ENCODE measurements at regions not wholly inside any gene's neighbourhood (a gene's known extent, or its start where the extent isn't known, plus 50 kb on each side); places are given as distances from the start of the nearest gene placed in this dataset.

- no peak overlapping the region for H3K27ac ChIP-seq (ENCODE audit: low read length)
- no peaks in the 10 kb centered on the region for H3K9me3 ChIP-seq (ENCODE audit: low read length)
- intact Hi-C loops (cut with micrococcal nuclease) = no loop called here
- no peaks in the 10 kb centered on the region for H3K79me2 ChIP-seq (ENCODE audit: low read length)
- H3K4me1 ChIP-seq (ENCODE audit: insufficient read depth, low read length) = no peaks in the 10 kb centered on the region
- no peaks in the 10 kb centered on the region for H3F3A ChIP-seq (ENCODE audit: low read length, unreplicated experiment)
- H3K27me3 ChIP-seq (ENCODE audit: low read length) = no peaks in the 10 kb centered on the region; the same call in 1 of the 2 replicates
- ChIA-PET POLR2A (ENCODE audit: unreplicated experiment) (interaction anchor here (0.7 kb wide), 1 partner anchor 23 kb away, joined by 3 read pairs; no protein-coding TSS in a partner anchor), CTCF (no interaction called here)
- TF ChIP-seq CTCF (conservative IDR thresholded peaks at IDR 0.05; ENCODE audit: low read depth, low read length) = no peak
- no peak for TF ChIP-seq EZH2phosphoT487 (IDR thresholded peaks at IDR 0.05; ENCODE audit: borderline replicate concordance, low read length)
- TF ChIP-seq EZH2 (IDR thresholded peaks at IDR 0.05; ENCODE audit: low read length, unreplicated experiment) = no peak
- DNase-seq = no peak
- H4K20me1 ChIP-seq (ENCODE audit: low read length) = no peaks in the 10 kb centered on the region
- no peak overlapping the region for H2AFZ ChIP-seq (ENCODE audit: low read length)
- no peaks in the 10 kb centered on the region for H3K36me3 ChIP-seq (ENCODE audit: low read depth, low read length)
- no peak overlapping the region for H3K9ac ChIP-seq (ENCODE audit: low read length)
- H3K4me2 ChIP-seq (ENCODE audit: low read length) = no peak overlapping the region
- no peaks in the 10 kb centered on the region for H3K9me2 ChIP-seq (replicated peaks; ENCODE audit: low read length)
- BruUV-seq (replicated peaks) = no TSS peak
- no peak overlapping the region for H3K4me3 ChIP-seq (ENCODE audit: low read length)
- no peak for ATAC-seq
These were observed 558.7 kb downstream of the RAB38 start for GRCh38 chr11:87616511-87616910.

- no peaks in the 10 kb centered on the region for H3K36me3 ChIP-seq (ENCODE audit: low read depth, low read length)
- ATAC-seq (no peak), DNase-seq (no peak)
- H3K79me2 ChIP-seq (ENCODE audit: low read length) = no peaks in the 10 kb centered on the region
- H3K9me3 ChIP-seq (ENCODE audit: low read length) = no peaks in the 10 kb centered on the region
- CTCF ChIA-PET = no interaction called here
- H3K27me3 ChIP-seq (ENCODE audit: low read length) = no peaks in the 10 kb centered on the region
- H3K9ac ChIP-seq (ENCODE audit: low read length) = no peak overlapping the region
- intact Hi-C loops (cut with micrococcal nuclease) = no loop called here
- H3F3A ChIP-seq (ENCODE audit: low read length, unreplicated experiment) = no peaks in the 10 kb centered on the region
- H3K4me2 ChIP-seq (ENCODE audit: low read length) = no peak overlapping the region
- H3K4me3 ChIP-seq (ENCODE audit: low read length) = no peak overlapping the region
- TF ChIP-seq EZH2 (IDR thresholded peaks at IDR 0.05; ENCODE audit: low read length, unreplicated experiment) (no peak), CTCF (conservative IDR thresholded peaks at IDR 0.05; ENCODE audit: low read depth, low read length) (no peak), EZH2phosphoT487 (IDR thresholded peaks at IDR 0.05; ENCODE audit: borderline replicate concordance, low read length) (no peak)
- H3K4me1 ChIP-seq (ENCODE audit: insufficient read depth, low read length) = no peaks in the 10 kb centered on the region
- no TSS peak for BruUV-seq (replicated peaks)
- POLR2A ChIA-PET (ENCODE audit: unreplicated experiment) = no interaction called here
- H2AFZ ChIP-seq (ENCODE audit: low read length) = no peak overlapping the region
- no peak overlapping the region for H3K27ac ChIP-seq (ENCODE audit: low read length)
- H4K20me1 ChIP-seq (ENCODE audit: low read length) = no peaks in the 10 kb centered on the region
- no peaks in the 10 kb centered on the region for H3K9me2 ChIP-seq (replicated peaks; ENCODE audit: low read length)
These were observed 566.6 kb downstream of the TMEM135 start for GRCh38 chr11:87604350-87604749.

GRCh38 chr11:87603887-87604286 is 566.2 kb downstream of the TMEM135 start:
- H4K20me1 ChIP-seq (ENCODE audit: low read length) = no peaks in the 10 kb centered on the region
- BruUV-seq (replicated peaks) = no TSS peak
- H3F3A ChIP-seq (ENCODE audit: low read length, unreplicated experiment) = no peaks in the 10 kb centered on the region
- intact Hi-C loops (cut with micrococcal nuclease) = no loop called here
- H3K27ac ChIP-seq (ENCODE audit: low read length) = no peak overlapping the region
- no peaks in the 10 kb centered on the region for H3K27me3 ChIP-seq (ENCODE audit: low read length)
- H3K4me1 ChIP-seq (ENCODE audit: insufficient read depth, low read length) = no peaks in the 10 kb centered on the region
- H3K9me2 ChIP-seq (replicated peaks; ENCODE audit: low read length) = no peaks in the 10 kb centered on the region
- no peak overlapping the region for H2AFZ ChIP-seq (ENCODE audit: low read length)
- no peaks in the 10 kb centered on the region for H3K79me2 ChIP-seq (ENCODE audit: low read length)
- ChIA-PET POLR2A (ENCODE audit: unreplicated experiment) (no interaction called here), CTCF (no interaction called here)
- ATAC-seq = no peak
- H3K9ac ChIP-seq (ENCODE audit: low read length) = no peak overlapping the region
- H3K36me3 ChIP-seq (ENCODE audit: low read depth, low read length) = no peaks in the 10 kb centered on the region
- TF ChIP-seq CTCF (conservative IDR thresholded peaks at IDR 0.05; ENCODE audit: low read depth, low read length) (no peak), EZH2 (IDR thresholded peaks at IDR 0.05; ENCODE audit: low read length, unreplicated experiment) (no peak), EZH2phosphoT487 (IDR thresholded peaks at IDR 0.05; ENCODE audit: borderline replicate concordance, low read length) (no peak)
- DNase-seq = no peak
- H3K4me3 ChIP-seq (ENCODE audit: low read length) = no peak overlapping the region
- no peaks in the 10 kb centered on the region for H3K9me3 ChIP-seq (ENCODE audit: low read length)
- H3K4me2 ChIP-seq (ENCODE audit: low read length) = no peak overlapping the region

All from PC-3 (cell line).